Vagina (tissue), 2 donors: ENCODE measurements at regions not wholly inside any gene's neighbourhood (a gene's known extent, or its start where the extent isn't known, plus 50 kb on each side); places are given as distances from the start of the nearest gene placed in this dataset.

Source experiments
- CTCF ChIP-seq, 3 experiments: fragments of 450-650 bp in 2 of 3; fragments of 200-600 bp in 1 of 3; sonication (generic) in 1 of 3; IDR thresholded peaks; one replicate each; pipeline ENCODE4 v1.5.1; 2017 to 2019; ENCODE audit warnings: antibody characterized with exemption in 3 of 3, mild to moderate bottlenecking in 2 of 3, moderate library complexity in 2 of 3
- POLR2A ChIP-seq, 2 donors: fragments of 450-650 bp; IDR thresholded peaks; one replicate each; pipeline ENCODE4 v1.6.1; 2017; ENCODE audit warnings: antibody characterized with exemption in 2 of 2, mild to moderate bottlenecking in 2 of 2, moderate library complexity in 2 of 2
- POLR2AphosphoS5 ChIP-seq, 2 donors: sonication (generic); formaldehyde crosslinking; IDR thresholded peaks; one replicate each; pipeline ENCODE4 v1.9.0; 2017; ENCODE audit warnings: antibody characterized with exemption in 2 of 2, mild to moderate bottlenecking in 2 of 2, low read depth in 1 of 2; ENCODE audit not compliant: insufficient read depth in 1 of 2

DNA sequence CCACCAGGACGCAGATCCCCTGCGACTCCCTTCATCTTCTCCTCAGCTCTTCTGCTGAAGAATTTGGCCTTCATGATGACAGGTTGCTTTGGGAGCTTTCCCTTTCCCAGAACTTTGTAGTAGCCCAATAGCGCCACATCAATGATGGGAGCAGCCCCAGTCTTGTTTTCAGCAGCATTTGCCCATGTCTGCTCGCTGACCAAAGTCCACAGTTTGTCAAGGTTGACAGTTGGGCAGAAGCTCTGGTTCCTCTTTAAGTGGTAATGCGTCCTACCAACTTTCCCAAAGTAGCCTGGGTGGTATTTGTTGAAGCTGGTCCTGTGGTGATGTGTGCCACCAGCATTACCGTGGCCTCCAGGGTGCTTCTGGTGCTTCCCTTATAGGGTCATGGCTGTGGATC lies 62.2 kb downstream of the GCNT4 start:
- TF ChIP-seq CTCF (IDR thresholded peaks at IDR 0.05) (no peak), POLR2A (IDR thresholded peaks at IDR 0.05) (no peak), POLR2AphosphoS5 (IDR thresholded peaks at IDR 0.05; ENCODE audit: insufficient read depth in 1 of 2, low read depth in 1 of 2) (no peak)
